GM12891 (cell line): ENCODE measurements at regions not wholly inside any gene's neighbourhood (a gene's known extent, or its start where the extent isn't known, plus 50 kb on each side); places are given as distances from the start of the nearest gene placed in this dataset.

ENCODE experiments used
- POLR2A ChIP-seq: IDR thresholded peaks from 2 replicates; pipeline ENCODE4 v1.6.1; 2011; ENCODE audit warnings: low read depth, low read length, control low read depth
- POLR2AphosphoS5 ChIP-seq: IDR thresholded peaks from 2 replicates; pipeline ENCODE4 v1.6.1; 2011; ENCODE audit warnings: low read depth, low read length, control low read depth
- POU2F2 ChIP-seq: IDR thresholded peaks from 2 replicates; pipeline ENCODE4 v1.6.1; 2011; ENCODE audit warnings: low read depth, mild to moderate bottlenecking, control low read depth, low read length, moderate library complexity

GRCh38 chr13:112194167-112194530, 127.2 kb downstream of the SOX1 start:
- TF ChIP-seq POLR2A (no peak), POLR2AphosphoS5 (no peak), POU2F2 (no peak)
